HG03571 (cell line): ENCODE measurements at regions not wholly inside any gene's neighbourhood (a gene's known extent, or its start where the extent isn't known, plus 50 kb on each side); places are given as distances from the start of the nearest gene placed in this dataset.

Experiments
- ATAC-seq: cut with Tn5 transposase; IDR thresholded peaks from one replicate; pipeline ENCODE4 v1.9.1; 2021; ENCODE audit not compliant: unreplicated experiment

DNA sequence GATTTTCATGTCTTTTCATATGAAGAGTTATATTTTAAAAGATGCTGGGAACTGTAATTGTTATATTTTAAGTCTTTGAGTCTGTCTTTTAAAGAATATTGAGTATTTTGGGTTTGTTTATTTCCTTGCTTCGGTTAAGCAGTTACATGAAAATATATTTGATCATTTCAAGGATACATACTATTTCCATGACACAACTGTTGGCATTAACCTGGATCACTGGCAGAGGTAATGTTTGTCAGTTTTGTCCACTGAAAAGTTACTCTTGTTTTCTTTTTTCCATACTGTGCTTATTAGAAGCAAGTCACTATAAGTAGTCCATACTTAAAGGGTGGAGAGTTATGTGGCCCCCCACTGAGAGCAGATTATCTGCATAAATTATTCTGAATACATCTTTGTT, 1142.0 kb upstream of the TMEFF2 start:
- no peak for ATAC-seq

DNA sequence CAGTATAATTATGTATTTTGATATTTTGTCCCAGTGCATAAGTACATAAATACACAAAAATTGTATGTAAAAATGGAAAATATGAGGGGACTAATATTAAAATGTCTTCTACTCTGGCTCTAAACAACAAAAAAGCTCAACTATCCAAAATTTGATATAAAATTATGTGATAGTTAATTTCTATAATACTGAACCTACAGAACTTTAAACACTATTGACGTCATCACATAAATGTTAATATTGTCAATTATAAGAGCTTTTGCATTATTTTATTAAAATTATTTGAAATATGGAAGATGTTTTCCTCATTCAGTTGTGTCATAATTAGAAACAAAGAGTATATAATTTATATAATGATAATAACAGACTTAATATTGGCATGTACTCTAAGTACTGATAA, 1139.7 kb upstream of the TMEFF2 start:
- ATAC-seq, result no peak

DNA sequence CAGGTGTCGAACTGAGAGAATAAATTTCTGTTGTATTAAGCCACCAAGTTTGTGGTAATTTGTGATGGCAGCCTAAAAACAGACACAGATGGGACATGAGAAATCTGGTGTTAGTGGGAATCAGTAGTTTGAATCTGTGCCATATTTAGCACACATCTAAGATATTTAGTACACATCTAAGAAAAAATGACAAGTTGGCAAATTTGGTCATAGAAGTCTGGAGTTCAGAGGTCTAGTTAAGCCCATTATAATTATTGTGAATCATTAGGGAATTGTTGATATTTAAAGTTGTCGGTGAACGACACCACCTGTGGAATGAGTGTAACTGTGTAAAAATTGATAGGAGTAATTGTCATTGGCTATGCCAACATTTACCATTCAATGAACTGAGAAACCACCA, 1138.8 kb upstream of the TMEFF2 start:
- ATAC-seq, result no peak

DNA sequence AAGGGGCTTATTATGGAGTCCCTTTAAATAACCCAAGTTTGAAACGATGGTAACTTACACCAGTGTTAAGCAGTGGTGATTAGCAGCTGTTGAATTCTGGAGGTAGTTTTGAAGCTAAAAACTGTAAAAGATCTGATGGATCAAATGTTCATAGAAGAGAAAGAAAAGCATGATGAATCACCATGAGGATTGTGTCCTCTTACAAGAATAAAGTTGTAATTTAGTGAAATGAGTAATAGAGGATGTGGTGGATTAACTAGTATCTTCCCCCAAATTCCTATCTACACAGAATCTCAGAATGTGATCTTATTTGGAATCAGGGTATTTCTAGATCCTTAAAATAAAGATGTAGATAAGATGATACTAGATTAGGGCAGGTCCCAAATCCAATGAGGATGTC, 1138.2 kb upstream of the TMEFF2 start:
- ATAC-seq, result no peak

DNA sequence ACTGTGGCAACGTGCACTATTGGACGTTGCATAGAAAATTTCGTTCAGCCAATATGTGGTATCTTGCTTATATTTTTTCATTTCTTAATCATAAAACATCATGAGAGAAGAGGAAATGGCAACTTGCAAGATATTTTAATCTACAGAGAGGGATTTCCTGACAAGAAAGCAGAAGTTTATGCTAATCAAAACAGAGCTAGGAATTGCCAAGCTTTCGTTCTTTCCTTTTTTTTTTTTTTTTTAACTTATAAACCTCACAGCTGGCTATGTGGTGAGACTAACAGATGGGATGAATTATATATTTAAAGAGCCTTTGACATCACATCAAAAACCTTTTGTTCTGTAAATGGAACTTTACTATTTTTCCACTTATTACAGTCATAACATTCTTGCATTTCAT, 1136.9 kb upstream of the TMEFF2 start:
- no peak for ATAC-seq

DNA sequence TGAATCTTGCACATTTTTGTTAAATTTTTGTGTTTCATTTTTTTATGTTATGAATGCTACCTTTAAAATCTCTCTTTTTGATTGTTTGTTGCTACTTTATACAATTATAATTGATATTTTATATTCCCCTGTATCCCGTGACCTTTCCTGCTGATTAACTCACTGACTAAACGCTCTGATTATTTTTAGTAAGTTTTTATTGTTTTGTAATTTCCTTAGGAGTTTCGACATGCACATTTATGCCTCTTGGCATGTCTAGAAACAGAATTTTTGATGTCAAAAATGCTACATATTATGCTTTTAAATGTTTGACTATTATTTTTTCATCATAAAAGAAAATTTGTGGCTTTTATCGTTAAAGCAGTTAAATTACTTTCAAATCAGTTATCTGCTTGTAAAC, 1131.6 kb upstream of the TMEFF2 start:
- no peak for ATAC-seq

DNA sequence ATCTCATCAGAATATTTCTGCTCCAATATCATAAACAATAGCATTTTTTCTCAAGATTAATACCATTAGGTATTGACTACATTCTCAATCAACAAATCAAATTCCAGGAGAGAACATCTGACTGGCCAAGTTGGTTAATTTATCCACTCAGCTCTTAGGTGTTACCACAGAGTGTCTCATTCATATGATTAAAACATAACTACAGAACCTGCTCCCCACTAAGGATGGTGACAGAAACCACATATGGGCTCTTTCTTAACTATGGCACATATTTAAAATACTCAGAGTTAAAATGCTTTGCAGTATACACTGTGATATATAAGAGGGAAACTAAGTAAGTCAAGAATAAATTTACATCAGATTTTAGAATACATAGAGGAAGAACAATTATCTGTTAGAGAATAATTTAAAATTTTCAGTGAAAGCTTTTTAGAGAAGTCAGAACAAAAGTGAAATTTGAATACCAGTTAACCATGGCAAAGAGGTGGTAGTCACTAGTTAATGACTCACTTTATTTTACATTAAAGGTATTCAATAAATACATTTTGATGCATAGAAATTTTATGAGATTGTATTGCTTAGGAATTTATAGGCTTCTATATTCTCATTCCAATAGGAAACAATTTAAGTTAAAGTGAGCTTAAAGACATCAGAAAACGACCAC, 1120.8 kb upstream of the TMEFF2 start:
- peak; percentile 66 for ATAC-seq

DNA sequence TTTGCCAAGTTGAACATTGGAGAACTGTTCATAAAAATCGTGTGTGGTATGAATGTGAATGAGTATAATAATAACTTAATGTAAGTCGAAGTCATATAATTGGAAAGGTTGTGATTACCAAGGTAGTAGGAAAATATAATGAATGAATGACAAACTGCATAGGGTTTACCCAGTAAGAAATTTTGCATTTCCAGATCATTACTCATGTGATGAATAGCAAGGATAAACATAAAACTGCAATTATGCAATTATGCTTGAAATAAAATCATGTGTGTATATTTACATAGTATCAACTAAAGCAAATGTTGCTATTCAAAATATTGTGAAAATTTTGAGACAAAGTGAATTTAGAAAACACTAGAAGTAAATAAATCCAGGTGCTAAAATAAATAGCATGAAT, 1108.7 kb upstream of the TMEFF2 start:
- no peak for ATAC-seq

DNA sequence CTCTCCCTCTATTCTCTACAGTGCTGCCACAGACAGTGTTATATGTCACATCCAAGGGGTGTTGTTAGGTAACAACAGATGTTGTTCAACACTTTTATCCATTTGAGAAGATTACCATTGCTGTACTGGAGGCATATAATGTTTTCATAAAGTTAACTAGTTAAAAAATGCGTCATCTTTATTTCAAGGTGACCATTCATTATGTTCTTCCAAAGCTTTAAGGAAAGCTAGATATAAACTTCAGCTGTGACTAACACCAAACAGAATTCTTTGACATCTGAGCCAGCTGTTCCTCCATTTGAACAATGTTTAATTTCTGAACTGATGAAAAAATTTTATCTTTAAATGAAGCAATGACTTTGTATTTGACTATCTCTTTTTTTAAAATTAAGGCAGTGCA, 1099.6 kb upstream of the TMEFF2 start:
- no peak for ATAC-seq

DNA sequence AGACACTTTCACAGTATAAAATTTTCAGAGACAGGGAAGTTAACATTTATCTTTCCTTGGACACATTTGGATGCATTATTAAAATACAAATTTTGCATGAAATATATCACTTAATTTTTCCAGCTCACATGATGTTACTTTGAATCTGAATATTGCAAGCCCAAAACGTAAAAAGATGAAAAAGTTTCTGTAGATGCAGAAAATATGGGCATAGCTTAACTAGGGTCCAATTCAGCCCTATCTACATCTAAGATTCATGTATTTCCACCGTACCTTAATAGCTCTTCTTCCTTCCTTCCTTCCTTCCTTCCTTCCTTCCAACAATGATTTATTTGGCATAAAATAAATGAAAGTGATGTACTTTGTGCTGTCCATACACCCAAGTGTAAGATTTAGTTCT, 1084.6 kb upstream of the TMEFF2 start:
- ATAC-seq, result no peak

DNA sequence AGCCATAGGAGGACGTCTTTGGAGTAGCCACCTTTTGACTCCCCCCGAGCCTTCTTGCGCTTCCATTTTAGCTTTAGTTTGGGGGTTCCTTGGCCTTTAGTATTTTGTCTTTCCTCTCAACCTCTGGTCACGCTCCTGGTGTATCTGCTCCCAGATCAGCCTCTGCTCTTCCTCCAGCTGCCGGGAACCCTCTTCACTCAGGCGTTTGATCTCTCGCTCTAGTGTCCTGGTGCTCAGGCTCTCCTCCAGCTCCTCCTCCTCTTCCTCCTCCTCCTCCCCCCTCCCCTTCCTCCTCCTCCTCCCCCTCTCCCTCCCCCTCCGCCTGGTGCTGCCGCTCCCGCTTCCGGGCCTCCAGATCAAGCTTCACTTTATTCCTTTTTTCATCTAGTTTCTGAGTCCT, 1082.3 kb upstream of the TMEFF2 start:
- no peak for ATAC-seq

DNA sequence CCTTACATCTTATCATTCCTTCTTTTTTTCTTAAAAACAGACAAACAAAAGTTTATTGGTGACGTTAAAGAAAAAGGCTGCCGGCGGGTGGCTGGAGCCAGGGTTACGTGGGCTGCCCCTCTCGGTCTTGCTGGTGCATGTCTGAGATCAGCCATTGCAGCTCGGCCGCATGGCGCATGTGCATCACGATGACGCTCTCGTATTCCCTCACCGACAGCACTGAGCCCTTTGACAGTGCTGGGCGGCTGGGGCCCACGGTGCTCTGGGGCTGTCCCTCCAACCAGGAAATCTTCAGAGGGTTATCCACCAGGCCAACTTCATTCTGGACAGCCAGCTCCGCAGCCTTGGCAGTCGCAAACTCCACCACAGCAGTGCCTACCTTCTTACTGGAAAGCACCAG, 1081.8 kb upstream of the TMEFF2 start:
- ATAC-seq, result no peak

DNA sequence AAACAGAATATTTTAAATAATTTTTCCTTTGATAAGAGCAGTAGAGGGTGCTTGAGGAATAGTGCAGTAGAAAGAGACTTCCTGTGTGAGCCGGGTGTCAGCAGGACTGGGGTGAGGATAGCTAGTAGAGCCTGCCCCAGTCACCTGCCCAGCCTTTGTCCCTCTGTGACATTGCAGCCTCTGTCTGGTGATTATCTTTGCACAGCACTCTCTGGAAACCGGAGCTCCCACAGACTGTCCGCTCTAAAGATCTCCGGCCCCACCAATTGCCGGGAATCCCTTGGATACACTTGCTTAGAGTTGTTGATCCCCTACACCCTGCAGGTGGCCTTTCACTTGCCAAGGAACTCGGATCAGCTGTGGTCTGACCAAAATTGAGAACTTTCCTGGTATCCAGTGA, 1081.3 kb upstream of the TMEFF2 start:
- no peak for ATAC-seq

DNA sequence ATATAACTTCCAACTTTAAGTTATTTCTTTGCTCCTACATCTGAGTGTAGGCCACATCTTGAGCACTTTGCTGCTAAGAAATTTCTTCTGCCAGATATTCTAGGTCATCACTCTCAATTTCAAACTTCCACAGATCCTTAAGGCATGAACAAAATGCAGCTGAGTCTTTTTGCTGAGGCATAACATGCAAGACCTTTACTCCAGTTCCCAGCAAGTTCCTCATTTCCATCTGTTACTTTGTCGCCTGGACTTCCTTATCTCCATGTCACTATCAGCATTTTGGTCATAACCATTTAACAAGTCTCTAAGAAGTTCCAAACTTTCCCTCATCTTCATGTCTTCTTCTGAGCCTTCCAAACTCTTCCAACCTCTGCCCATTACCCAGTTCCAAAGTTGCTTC, 1077.3 kb upstream of the TMEFF2 start:
- no peak for ATAC-seq

DNA sequence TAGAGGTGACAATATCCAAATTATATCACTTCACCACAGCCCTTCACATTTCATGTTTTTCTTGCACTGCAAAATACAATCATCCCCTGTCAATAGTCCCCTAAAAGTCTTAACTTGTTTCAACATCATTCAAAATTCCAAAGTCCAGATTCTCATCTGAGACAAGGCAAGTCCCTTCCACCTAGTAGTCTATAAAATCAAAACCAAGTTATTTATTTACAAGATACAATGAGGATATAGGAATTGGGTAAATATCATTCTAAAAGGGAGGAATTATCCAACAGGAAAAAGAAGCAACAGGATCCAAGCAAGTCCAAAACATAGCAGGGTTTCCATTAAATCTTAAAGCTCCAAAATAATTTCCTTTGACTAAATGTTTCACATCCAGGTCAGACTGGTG, 1076.1 kb upstream of the TMEFF2 start:
- ATAC-seq, result no peak

DNA sequence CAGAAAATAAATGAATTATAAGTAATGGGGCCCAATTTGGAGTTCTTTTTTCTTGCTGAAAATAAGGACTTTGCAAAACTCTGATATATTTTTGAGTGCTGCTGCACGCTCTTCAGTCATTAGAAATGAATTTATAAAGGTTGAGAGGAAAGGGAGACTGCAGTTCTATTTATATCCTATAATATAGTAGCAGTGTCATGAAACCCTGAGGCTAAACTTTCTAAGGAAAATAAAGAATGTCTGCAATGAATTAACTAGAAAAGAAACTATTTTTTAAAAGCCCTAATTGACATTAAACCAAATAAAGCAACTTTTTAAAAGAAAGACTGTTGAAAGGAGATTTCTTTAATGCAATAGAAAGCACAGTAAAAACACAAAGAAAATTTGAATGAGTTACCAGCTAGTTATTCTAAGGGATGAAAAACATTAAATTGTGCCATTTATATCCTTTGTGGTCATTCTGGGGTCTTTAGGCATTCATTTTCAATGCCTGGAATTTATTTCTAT, 1072.8 kb upstream of the TMEFF2 start:
- no peak for ATAC-seq

DNA sequence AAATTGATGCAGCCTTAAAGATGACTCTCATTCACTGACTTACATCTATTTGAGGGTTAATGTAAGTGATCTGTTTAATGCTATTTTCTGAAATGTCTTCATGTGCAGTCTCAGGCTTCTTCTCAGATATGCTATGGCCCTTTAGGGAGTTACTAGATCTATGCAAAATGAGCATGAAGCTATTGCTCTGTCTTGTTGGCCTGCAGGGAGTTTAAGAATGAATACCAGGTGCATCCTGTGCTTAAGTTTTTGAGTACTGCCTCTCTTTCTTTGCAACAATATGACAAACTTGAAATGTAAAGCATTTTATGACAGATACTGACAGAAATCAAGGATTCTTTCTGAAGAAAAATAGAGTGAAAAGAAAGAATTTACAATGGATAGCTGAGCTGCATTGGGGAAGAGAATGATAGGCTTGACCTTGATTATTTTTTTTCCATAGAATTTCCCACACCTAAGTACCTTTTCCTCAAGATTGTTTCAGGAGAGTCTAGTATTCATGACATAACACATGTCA, 1058.3 kb upstream of the TMEFF2 start:
- ATAC-seq, result no peak

DNA sequence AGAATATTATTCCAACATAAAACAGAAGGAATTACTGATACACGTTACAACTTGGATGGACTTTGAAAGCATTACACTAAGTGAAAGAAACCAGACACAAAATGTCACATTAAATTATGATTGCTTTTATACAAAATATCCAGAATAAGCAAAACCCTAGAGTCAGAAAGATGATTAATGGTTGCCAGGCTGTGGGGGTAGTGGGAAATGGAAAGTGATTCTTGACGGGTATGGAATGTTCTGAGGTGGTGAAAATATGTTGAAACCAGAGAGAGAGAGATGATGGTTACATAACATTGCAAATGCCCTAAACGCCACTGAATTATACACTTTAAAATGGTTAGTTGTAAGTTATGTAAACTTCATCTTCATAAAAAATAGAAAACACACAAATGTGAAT, 1057.2 kb upstream of the TMEFF2 start:
- no peak for ATAC-seq

DNA sequence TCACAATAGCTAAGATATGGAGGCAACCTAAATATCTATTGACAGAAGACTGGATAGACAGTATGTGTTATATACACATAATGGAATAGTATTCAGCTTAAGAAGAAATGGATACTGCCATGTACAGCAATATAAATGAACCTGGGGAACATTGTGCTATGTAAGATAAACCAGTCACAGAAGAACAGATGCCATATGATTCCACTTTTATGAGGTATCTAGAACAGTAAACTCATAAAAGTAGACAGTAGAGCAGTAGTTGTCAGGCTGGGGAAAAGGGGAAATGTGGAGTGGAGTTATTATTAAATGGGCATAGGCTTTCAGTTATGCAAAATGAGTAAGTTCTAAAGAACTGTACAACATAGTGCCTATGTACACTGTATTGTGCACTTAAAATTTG, 1055.7 kb upstream of the TMEFF2 start:
- no peak for ATAC-seq

DNA sequence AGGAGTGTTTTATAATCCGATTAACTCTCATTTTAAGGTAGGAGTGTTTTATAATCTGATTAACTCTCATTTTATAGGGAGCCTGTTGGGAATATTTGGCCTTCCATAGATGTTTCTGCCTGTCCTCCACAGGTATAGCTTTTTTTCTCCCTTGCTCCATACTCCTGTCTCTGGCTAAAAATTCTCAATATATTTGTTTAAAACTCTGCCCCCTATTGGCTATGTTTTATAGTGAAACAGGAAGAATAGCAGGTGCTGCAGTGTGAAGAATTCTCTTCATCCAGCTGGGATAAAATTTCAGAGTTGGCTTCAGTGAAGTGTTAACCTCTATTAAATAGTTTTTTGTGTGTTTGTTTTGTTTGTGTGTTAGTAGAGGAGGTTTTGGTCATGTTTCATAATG, 1046.0 kb upstream of the TMEFF2 start:
- ATAC-seq, result no peak

DNA sequence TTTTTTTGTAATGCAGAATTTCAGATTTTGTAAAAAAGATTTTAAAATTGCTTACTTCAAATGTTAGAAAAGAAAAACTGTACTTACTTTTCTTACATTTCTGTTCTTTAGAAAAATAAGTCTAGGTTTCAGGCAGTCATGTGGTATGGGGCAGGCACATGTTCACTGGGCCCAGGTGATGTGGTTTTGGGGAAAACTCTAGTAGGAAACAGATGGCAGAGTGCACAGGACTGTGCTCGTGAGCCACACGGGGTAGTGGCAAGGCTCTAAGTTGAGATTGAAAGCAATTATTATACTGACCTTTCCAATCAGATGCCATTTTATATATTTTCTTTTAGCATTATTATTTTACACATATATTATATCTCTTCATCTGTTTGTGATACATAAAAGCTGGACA, 1036.9 kb upstream of the TMEFF2 start:
- ATAC-seq, result no peak

DNA sequence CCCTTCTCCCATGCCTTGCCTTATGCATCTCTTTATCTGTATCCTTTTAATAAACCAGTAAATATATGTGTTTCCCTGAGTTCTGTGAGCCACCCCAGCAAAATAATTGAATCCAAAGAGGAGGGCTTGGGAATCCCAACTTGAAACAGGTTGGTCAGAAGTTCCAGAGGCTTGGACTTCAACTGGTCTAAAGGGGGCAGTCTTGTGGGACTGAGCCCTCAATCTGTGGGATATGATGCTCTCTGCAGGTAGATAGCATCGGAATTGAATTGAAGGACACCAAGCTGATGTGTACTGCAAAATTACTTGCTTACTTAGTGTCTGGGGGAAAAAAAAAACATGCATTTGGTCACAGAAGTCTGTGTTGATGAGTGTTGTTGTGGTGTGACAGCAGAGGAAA, 1033.5 kb upstream of the TMEFF2 start:
- ATAC-seq, result no peak

DNA sequence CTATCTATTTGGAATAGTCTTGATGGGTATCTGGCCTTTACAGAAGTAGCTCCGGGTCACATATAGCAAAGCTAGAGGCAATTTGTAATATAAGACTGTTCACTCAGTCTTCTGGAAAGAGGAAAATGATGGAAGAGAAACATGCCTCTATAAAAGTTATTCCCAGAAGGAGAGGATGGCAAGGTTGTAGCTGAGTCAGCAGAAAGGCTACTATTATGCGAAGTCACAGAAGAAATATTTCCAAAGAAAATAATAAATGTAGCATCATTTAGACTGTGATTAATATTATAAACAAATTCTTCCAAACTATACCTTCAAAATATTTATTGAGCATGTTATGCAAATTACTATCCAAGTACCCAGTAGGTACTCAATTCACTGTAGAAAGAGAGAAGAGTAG, 1027.7 kb upstream of the TMEFF2 start:
- ATAC-seq, result no peak
